WTC11 (cell line): ENCODE measurements at regions not wholly inside any gene's neighbourhood (a gene's known extent, or its start where the extent isn't known, plus 50 kb on each side); places are given as distances from the start of the nearest gene placed in this dataset.

ENCODE experiments used
- ATAC-seq: fragments of 200-7000 bp; cut with Tn5 transposase; 2 replicates; pipeline ENCODE4 v1.10.0; 2021; ENCODE audit warnings: mild to moderate bottlenecking, moderate library complexity
- CTCF ChIA-PET: fragments of 300-600 bp; sonication (Branson Sonifier 250); formaldehyde crosslinking; loops from one replicate; lab custom pipeline; 2021; ENCODE audit warnings: antibody characterized with exemption; lab: Charles Lee
- POLR2A ChIA-PET: fragments of 350-600 bp; sonication (Branson Sonifier 250); formaldehyde crosslinking; loops from one replicate; lab custom pipeline; 2021; ENCODE audit warnings: antibody characterized with exemption; lab: Charles Lee
- DNase-seq: peaks from one replicate; pipeline ENCODE4 v3.0.0; 2021; ENCODE audit warnings: low spot score
- H3K27ac Mint-ChIP-seq: 2 replicates; pipeline ENCODE4 v1.8.0; 2021; ENCODE audit warnings: mixed read lengths
- H3K27me3 Mint-ChIP-seq: 2 replicates; pipeline ENCODE4 v1.8.0; 2021; ENCODE audit warnings: low read depth, mild to moderate bottlenecking, moderate library complexity, mixed read lengths
- H3K36me3 Mint-ChIP-seq: 2 replicates; pipeline ENCODE4 v1.8.0; 2021; ENCODE audit warnings: mixed read lengths
- H3K4me1 Mint-ChIP-seq: 2 replicates; pipeline ENCODE4 v1.8.0; 2022; ENCODE audit warnings: mixed read lengths
- H3K4me3 Mint-ChIP-seq: 2 replicates; pipeline ENCODE4 v1.8.0; 2021; ENCODE audit warnings: mild to moderate bottlenecking, moderate library complexity, mixed read lengths
- H3K9me3 Mint-ChIP-seq: 2 replicates; pipeline ENCODE4 v1.8.0; 2021; ENCODE audit warnings: mixed read lengths
- ARID4B ChIP-seq: sonication (generic); formaldehyde crosslinking; IDR thresholded peaks from 2 replicates; pipeline ENCODE4 v1.8.0; 2023; ENCODE audit warnings: missing genetic modification reagents, mild to moderate bottlenecking, borderline replicate concordance
- ATF3 ChIP-seq: sonication (generic); formaldehyde crosslinking; conservative IDR thresholded peaks from 2 replicates; pipeline ENCODE4 v1.8.1; 2022; ENCODE audit warnings: mild to moderate bottlenecking, missing genetic modification reagents
- CBFB ChIP-seq: sonication (generic); formaldehyde crosslinking; IDR thresholded peaks from 2 replicates; pipeline ENCODE4 v1.8.1; 2022; ENCODE audit warnings: mild to moderate bottlenecking, low read depth, missing genetic modification reagents
- CREM ChIP-seq: sonication (generic); formaldehyde crosslinking; IDR thresholded peaks from 2 replicates; pipeline ENCODE4 v1.8.1; 2022; ENCODE audit warnings: mild to moderate bottlenecking, missing genetic modification reagents, moderate library complexity
- CTCF ChIP-seq: fragments of 200-600 bp; IDR thresholded peaks from 2 replicates; pipeline ENCODE4 v1.8.0; 2022; ENCODE audit warnings: antibody characterized with exemption
- ERG ChIP-seq: fragments of 250-450 bp; sonication (Bioruptor Pico); IDR thresholded peaks from 2 replicates; pipeline ENCODE4 v1.8.0; 2021; ENCODE audit warnings: mild to moderate bottlenecking
- JAZF1 ChIP-seq: fragments of 250-450 bp; sonication (Bioruptor Pico); IDR thresholded peaks from 2 replicates; pipeline ENCODE4 v1.9.0; 2021; ENCODE audit warnings: moderate library complexity, mild to moderate bottlenecking, inconsistent platforms
- JUN ChIP-seq: sonication (generic); formaldehyde crosslinking; IDR thresholded peaks from 2 replicates; pipeline ENCODE4 v1.8.0; 2023; ENCODE audit warnings: mild to moderate bottlenecking, missing genetic modification reagents
- NFYB ChIP-seq: sonication (generic); formaldehyde crosslinking; conservative IDR thresholded peaks from 2 replicates; pipeline ENCODE4 v1.8.0; 2022; ENCODE audit warnings: low read depth, missing genetic modification reagents
- NR2C2 ChIP-seq: sonication (generic); formaldehyde crosslinking; IDR thresholded peaks from 2 replicates; pipeline ENCODE4 v1.8.0; 2022; ENCODE audit warnings: mild to moderate bottlenecking, missing genetic modification reagents
- RORB ChIP-seq: fragments of 250-450 bp; sonication (Bioruptor Pico); IDR thresholded peaks from 2 replicates; pipeline ENCODE4 v1.9.0; 2021; ENCODE audit warnings: mild to moderate bottlenecking
- ZNF232 ChIP-seq: sonication (generic); formaldehyde crosslinking; IDR thresholded peaks from 2 replicates; pipeline ENCODE4 v1.8.0; 2022; ENCODE audit warnings: mild to moderate bottlenecking, missing genetic modification reagents
- ZNF281 ChIP-seq: sonication (generic); formaldehyde crosslinking; IDR thresholded peaks from 2 replicates; pipeline ENCODE4 v1.8.0; 2023; ENCODE audit warnings: mild to moderate bottlenecking, missing genetic modification reagents
- ZNF532 ChIP-seq: fragments of 250-450 bp; sonication (Bioruptor Pico); IDR thresholded peaks from 2 replicates; pipeline ENCODE4 v1.9.0; 2021; ENCODE audit warnings: mild to moderate bottlenecking, borderline replicate concordance

GRCh38 chr11:86161336-86161735, 83.2 kb upstream of the EED start:
- CTCF ChIA-PET: no interaction called here
- ATAC-seq: no peak
- Mint-ChIP-seq H3K9me3 (peaks cover 4% of the 10 kb centered on the region; the same call in 1 of the 2 replicates), H3K27ac (no peak overlapping the region), H3K4me3 (no peak overlapping the region), H3K4me1 (peaks cover 13% of the 10 kb centered on the region), H3K27me3 (no peaks in the 10 kb centered on the region), H3K36me3 (no peaks in the 10 kb centered on the region)
- no peak for DNase-seq
- POLR2A ChIA-PET: interaction anchor here (1.0 kb wide), 1 partner anchor 12 kb away, joined by 5 read pairs; no protein-coding TSS in a partner anchor
- TF ChIP-seq CREM (CRISPR knock-in tag) (no peak), CBFB (CRISPR knock-in tag) (no peak), NFYB (no peak), ZNF281 (CRISPR knock-in tag) (no peak), ZNF232 (CRISPR knock-in tag) (no peak), ZNF532 (CRISPR knock-in tag) (no peak), ATF3 (no peak), ERG (no peak), CTCF (no peak)

GRCh38 chr11:86160541-86161149, 83.9 kb upstream of the EED start:
- DNase-seq (no peak), ATAC-seq (no peak)
- Mint-ChIP-seq H3K9me3 (no peaks in the 10 kb centered on the region), H3K4me3 (no peak overlapping the region), H3K36me3 (no peaks in the 10 kb centered on the region), H3K27ac (no peak overlapping the region), H3K27me3 (no peaks in the 10 kb centered on the region), H3K4me1 (peaks cover 13% of the 10 kb centered on the region)
- ChIA-PET POLR2A (interaction anchor here (1.0 kb wide), 1 partner anchor 13 kb away, joined by 5 read pairs; no protein-coding TSS in a partner anchor), CTCF (no interaction called here)
- no peak for TF ChIP-seq ARID4B (CRISPR knock-in tag)
- TF ChIP-seq NR2C2 (CRISPR knock-in tag): no peak
- no peak for TF ChIP-seq JUN (CRISPR knock-in tag)
- no peak for TF ChIP-seq RORB
- no peak for TF ChIP-seq JAZF1 (CRISPR knock-in tag)
- no peak for TF ChIP-seq ZNF532 (CRISPR knock-in tag)
